Muscle layer of colon (tissue), 2 donors: ENCODE measurements at regions not wholly inside any gene's neighbourhood (a gene's known extent, or its start where the extent isn't known, plus 50 kb on each side); places are given as distances from the start of the nearest gene placed in this dataset.

Source experiments
- H3K27ac ChIP-seq: one replicate; pipeline ENCODE4 v1.7.0; 2013; ENCODE audit warnings: low read depth, mild to moderate bottlenecking, low read length, moderate library complexity
- H3K27me3 ChIP-seq, 2 donors: one replicate each; pipeline ENCODE4 v1.7.0; 2013; ENCODE audit warnings: low read length in 2 of 2, mild to moderate bottlenecking in 2 of 2; ENCODE audit not compliant: insufficient read depth in 2 of 2, control insufficient read depth in 1 of 2
- H3K36me3 ChIP-seq: one replicate; pipeline ENCODE4 v1.7.0; 2013; ENCODE audit warnings: mild to moderate bottlenecking, low read length; ENCODE audit not compliant: insufficient read depth
- H3K4me1 ChIP-seq: one replicate; pipeline ENCODE4 v1.7.0; 2013; ENCODE audit warnings: mild to moderate bottlenecking, low read length; ENCODE audit not compliant: insufficient read depth
- H3K4me3 ChIP-seq, 2 donors: one replicate each; pipeline ENCODE4 v1.7.0; 2013; ENCODE audit warnings: low read length in 2 of 2, low read depth in 1 of 2, mild to moderate bottlenecking in 1 of 2, moderate library complexity in 1 of 2
- H3K9ac ChIP-seq: one replicate; pipeline ENCODE4 v1.7.0; 2013; ENCODE audit warnings: low read length
- H3K9me3 ChIP-seq: one replicate; pipeline ENCODE4 v1.7.0; 2013; ENCODE audit warnings: mild to moderate bottlenecking, low read length
- donor health status: abdominal sarcoma.
- donor health status: Adenocarcinoma of cecum.

DNA sequence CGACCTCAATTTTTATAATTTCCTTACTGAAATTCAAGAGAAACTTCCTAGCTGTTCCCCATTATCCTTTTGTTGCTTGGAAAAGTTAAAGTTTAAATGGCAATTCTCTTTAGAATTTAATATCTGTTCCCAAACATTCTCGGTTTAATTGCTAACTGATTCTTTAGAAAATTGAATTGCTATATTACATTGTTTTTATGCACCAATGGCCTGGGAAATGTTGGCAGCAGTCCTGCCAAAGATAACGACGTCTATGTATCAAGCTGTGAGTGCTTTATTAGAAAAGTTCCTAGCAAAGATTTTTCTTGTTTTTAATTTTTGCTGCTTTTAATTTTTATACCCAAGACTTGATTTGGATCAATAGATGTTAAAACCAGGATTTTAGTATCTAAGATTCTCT lies 167.8 kb upstream of the HDAC4 start:
- Histone ChIP-seq H3K27ac (no peak overlapping the region), H3K4me1 (no peaks in the 10 kb centered on the region), H3K9me3 (no peaks in the 10 kb centered on the region), H3K27me3 (no peaks in the 10 kb centered on the region), H3K9ac (no peak overlapping the region), H3K36me3 (no peaks in the 10 kb centered on the region), H3K4me3 (no peak overlapping the region)

DNA sequence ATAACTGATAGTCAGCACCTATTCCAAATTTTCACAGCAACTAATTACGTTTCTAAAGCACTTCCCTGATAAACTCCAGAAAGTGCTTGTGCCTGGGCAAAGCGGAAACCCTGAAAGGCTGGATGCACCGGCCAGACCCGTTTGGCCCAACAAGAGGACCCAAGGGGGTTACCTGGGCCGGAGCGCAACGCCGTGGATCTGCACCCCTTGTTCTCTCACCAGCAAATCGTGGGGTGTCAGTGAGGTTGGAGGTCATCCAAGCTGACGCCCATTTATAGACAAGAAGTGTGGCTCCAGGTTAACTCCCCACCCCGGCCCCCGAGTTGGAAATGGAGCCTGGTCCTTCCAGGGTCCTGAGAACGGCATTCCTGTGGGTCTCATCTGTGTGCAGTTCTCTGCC lies 167.0 kb upstream of the HDAC4 start:
- Histone ChIP-seq H3K9ac (no peak overlapping the region), H3K4me3 (no peak overlapping the region), H3K4me1 (no peaks in the 10 kb centered on the region), H3K27ac (no peak overlapping the region), H3K9me3 (no peaks in the 10 kb centered on the region), H3K36me3 (no peaks in the 10 kb centered on the region), H3K27me3 (no peaks in the 10 kb centered on the region)

DNA sequence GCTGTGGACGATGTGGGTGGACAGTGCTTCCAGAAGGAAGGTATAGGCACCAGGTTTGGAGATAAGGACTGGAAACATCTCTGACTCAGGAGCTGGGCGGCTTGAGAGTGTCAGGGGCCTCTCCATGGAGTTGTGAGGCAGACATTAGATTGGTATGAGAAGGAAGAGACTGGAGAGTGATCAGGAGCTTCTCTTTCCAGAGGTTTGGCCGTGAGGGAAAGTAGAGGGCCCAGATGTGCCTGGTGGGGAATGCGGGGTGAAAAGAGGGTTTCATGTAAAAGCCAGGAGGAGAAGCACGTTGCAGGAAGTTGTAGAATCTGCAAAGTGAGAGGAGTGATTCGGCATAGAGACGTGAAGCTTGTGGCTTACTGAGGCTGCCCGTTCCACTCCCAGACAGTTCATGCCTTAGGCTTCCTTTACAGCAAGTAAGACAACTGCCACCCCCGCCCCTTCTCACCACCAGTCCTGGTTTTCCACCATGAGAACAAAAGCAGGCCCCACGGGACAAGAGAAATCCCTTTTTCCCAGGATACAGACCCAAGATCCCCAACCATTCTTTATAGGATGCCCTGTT lies 166.3 kb upstream of the HDAC4 start:
- H3K9ac ChIP-seq, result no peak overlapping the region
- no peaks in the 10 kb centered on the region for H3K27me3 ChIP-seq
- no peaks in the 10 kb centered on the region for H3K4me1 ChIP-seq
- no peaks in the 10 kb centered on the region for H3K9me3 ChIP-seq
- no peak overlapping the region for H3K4me3 ChIP-seq
- no peaks in the 10 kb centered on the region for H3K36me3 ChIP-seq
- H3K27ac ChIP-seq, result no peak overlapping the region

DNA sequence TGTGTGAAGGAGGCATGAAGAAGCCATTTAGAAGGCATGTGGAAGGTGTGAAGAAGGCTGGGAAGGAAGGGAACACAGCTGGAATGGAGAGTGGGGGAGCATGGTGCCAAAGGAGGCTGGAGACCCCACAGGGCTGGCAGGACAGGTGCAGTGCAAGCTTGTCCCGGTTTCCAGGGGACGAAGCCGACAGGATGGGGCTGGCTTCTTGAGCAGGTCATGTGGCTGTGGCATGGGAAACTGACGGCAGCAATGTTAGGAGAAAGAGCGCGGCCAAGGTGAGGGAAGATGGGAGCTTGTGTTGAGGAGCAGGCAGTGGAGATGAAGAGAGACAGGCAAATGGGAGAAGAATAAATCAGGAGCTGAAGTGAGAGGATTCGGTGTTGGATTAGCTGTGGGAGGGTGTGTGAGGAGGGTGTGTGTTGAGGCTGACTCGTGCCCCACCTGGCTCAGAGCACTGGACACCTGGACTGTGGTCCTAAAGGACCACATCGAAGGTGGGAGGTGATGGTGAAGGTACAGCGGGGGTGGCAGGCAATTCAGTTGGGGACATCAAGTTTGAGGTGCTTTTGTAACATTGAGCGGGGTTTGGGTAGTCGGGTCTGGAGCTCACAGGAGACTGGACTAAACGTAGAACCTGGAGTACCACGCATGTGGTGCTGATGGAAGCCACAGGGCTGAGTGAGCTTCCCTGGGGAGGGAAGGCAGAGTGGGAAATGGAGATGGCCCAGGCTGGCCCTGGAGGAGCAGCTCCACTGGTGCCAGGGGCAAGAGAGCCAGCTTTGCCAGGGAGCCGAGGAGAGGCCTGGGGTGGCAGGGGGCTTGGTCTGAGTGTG lies 165.6 kb upstream of the HDAC4 start:
- Histone ChIP-seq H3K27ac (no peak overlapping the region), H3K4me1 (no peaks in the 10 kb centered on the region), H3K27me3 (no peaks in the 10 kb centered on the region)

DNA sequence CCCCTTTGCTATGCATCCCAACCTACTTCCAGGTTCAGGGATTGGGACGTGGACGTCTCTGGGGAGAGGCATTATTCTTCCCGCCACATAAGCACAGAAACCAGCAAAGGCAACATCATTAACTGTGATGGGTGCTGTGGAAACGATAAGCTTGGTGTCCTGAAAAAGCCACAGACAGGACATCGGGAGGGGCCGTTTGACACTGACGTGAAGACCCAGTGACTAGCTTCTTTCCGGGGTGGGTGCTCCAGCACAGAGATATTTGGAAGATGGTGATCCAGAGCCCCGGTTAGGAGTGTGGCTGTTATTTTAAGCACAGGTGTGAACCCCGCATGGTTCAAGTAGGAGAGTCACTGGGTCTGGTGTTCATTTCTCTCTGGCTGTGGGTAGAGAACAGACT lies 163.8 kb upstream of the HDAC4 start:
- Histone ChIP-seq H3K27me3 (no peaks in the 10 kb centered on the region), H3K9me3 (no peaks in the 10 kb centered on the region), H3K4me3 (no peak overlapping the region), H3K4me1 (no peaks in the 10 kb centered on the region), H3K36me3 (no peaks in the 10 kb centered on the region), H3K9ac (no peak overlapping the region), H3K27ac (no peak overlapping the region)

More for the DNA sequence above, 165.6 kb upstream of the HDAC4 start:
- no peak overlapping the region for H3K9ac ChIP-seq
- no peak overlapping the region for H3K4me3 ChIP-seq
- no peaks in the 10 kb centered on the region for H3K9me3 ChIP-seq
- H3K36me3 ChIP-seq, result no peaks in the 10 kb centered on the region

DNA sequence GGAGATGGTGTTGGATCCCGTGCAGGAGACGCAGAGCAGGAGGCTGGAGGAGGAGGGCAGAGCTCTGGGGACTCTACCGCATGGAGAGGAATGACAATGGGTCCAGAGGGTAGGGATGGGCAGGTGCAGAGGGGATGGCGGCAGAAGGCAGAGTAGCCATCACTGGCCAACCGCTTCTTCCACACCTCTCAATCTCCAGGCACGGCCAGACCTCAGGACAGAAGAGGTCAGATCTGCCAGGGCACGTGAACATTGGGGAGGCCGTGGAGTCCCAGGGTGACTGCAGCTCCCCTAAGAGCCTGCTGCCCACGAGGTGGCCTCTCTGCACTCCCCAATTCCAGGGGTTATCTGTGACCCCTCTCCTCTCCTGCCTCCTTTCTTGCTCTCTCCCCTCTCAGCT lies 162.7 kb upstream of the HDAC4 start:
- H3K27ac ChIP-seq, result no peak overlapping the region
- H3K36me3 ChIP-seq, result no peaks in the 10 kb centered on the region
- H3K4me1 ChIP-seq, result no peaks in the 10 kb centered on the region
- no peak overlapping the region for H3K4me3 ChIP-seq
- H3K9ac ChIP-seq, result no peak overlapping the region
- no peaks in the 10 kb centered on the region for H3K9me3 ChIP-seq
- H3K27me3 ChIP-seq, result no peaks in the 10 kb centered on the region

DNA sequence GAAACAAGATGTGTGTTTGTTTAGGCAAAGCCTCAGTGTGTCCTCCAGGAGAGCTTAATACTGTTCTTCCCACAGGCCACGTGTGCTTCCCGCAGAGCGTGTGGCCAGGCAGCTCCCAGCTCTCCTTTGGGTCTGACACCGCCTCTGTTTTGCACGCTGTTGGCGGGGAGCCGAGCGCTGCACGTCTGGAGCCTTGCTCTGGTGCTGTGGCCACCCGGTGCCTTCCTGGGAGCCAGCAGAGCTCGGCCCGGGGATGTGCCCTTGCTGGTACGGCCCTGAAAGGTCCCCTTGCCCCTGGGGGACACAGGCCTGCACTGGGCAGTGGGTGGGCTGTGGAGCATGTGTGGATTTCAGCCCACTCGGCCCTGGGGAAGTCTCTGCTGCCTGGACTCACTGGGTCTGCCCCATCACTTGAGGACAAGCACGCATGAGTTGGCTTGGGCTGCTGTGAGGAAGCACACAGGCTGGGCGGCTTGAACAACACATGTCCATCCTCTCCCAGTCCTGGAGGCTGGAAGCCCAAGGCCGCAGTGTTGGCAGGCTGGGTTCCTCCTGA lies 160.7 kb upstream of the HDAC4 start:
- Histone ChIP-seq H3K9ac (no peak overlapping the region), H3K36me3 (no peaks in the 10 kb centered on the region), H3K4me3 (no peak overlapping the region), H3K27ac (no peak overlapping the region), H3K27me3 (no peaks in the 10 kb centered on the region), H3K9me3 (no peaks in the 10 kb centered on the region), H3K4me1 (no peaks in the 10 kb centered on the region)

DNA sequence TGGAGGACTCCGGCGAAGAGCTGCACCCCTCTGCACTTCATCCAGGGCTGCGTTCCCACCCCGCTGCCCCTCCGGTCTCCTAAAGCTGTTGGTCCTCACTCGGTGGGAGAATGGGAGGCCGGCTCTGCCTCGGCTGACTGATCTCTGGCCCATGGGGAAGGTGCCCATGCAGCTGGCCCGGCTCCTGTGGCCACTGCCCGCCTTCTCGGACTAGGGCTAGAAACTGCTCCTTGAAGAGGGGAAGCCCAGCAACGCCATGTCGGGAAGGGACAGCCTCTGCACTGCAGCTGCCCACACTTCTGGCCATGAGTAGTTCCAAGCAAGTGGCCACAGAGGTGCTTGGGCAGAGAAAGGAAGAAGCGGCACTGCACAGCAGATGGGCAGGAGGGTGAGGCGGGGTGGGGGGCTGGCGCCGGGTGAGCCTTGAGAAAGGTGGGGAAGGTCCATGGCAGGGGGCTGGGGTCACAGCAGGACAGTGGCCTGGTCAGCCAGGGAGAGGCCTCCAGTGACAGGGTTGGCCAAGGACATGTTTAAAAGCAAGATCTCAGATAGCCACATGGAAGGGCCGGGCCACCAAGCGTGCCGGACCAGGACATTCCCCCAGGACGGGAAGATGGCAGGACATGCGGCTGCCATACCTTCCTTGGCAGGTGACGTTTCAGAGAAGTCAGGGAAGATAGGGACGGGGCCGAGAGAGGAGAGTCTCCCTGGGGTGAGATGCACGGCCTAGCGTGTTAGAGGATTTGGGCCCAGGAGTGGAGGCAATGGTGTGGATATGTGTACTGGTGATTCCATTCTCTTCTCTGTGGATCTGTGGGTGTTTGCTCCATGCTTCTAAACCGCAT lies 158.8 kb upstream of the HDAC4 start:
- Histone ChIP-seq H3K36me3 (no peaks in the 10 kb centered on the region), H3K27ac (no peak overlapping the region), H3K27me3 (no peaks in the 10 kb centered on the region), H3K9ac (no peak overlapping the region), H3K9me3 (no peaks in the 10 kb centered on the region), H3K4me3 (no peak overlapping the region), H3K4me1 (no peaks in the 10 kb centered on the region)

DNA sequence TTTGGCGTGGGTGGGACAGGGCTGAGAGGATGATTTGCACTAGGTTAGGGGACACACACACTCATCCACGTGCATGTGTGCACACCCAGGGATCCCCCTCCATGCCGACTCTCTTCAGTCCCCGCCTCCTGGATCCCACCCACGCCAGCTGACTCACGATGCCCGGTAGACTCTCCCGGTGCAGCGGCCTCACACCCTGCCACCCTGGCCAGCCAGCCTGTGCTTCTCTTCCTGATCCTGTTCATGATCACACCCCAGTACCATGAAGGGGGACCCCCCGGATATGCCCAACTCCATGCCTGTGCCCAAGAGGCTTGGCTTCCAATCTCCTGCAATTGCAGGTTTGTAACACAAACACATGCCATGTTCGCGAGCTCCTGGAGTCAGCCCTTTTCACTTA lies 157.8 kb upstream of the HDAC4 start:
- no peaks in the 10 kb centered on the region for H3K4me1 ChIP-seq

DNA sequence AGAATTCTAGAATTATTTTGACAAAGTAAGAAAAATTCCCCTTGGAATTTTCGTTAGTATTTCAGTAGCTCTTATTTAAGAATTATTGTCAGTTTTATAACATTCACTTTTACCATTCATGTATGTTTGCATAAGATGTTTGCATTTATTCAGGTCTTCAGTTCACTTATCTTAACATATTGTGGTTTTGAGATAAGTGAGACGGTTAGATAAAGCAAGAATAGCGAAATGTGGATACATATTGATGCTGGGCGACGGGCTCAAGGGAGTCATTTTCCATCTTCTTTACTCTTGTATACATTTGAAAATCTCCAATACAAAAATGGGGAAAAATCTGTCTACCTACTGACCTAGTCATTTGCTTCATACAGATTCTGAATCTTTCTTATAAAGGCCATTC lies 156.7 kb upstream of the HDAC4 start:
- H3K4me1 ChIP-seq, result no peaks in the 10 kb centered on the region
- H3K4me3 ChIP-seq, result no peak overlapping the region
- H3K27me3 ChIP-seq, result no peaks in the 10 kb centered on the region
- H3K36me3 ChIP-seq, result no peaks in the 10 kb centered on the region
- H3K9ac ChIP-seq, result no peak overlapping the region
- H3K27ac ChIP-seq, result no peak overlapping the region
- no peaks in the 10 kb centered on the region for H3K9me3 ChIP-seq

More for the DNA sequence above, 157.8 kb upstream of the HDAC4 start:
- Histone ChIP-seq H3K27me3 (no peaks in the 10 kb centered on the region), H3K4me3 (no peak overlapping the region), H3K27ac (no peak overlapping the region), H3K9me3 (no peaks in the 10 kb centered on the region), H3K9ac (no peak overlapping the region), H3K36me3 (no peaks in the 10 kb centered on the region)

DNA sequence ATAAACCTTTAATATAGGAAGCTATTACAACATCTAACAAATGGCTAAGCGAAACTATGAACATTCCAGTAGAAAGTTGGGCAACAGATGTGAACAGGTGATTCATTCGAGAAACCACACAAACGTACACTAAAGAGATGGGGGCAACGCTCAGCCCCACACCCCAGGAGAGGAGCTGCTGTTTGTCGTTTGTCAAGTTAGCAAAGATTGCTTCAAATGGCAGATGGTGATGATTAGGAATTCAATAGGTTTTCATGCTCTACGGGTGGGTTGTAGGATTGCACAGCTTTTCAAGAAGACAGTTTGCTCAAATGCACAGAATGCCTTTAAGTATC lies 154.7 kb upstream of the HDAC4 start:
- H3K9me3 ChIP-seq, result no peaks in the 10 kb centered on the region
- H3K4me1 ChIP-seq, result peaks cover 3% of the 10 kb centered on the region
- no peak overlapping the region for H3K9ac ChIP-seq
- no peaks in the 10 kb centered on the region for H3K27me3 ChIP-seq
- no peak overlapping the region for H3K27ac ChIP-seq
- no peak overlapping the region for H3K4me3 ChIP-seq
- no peaks in the 10 kb centered on the region for H3K36me3 ChIP-seq
